K562 (cell line): ENCODE measurements at regions not wholly inside any gene's neighbourhood (a gene's known extent, or its start where the extent isn't known, plus 50 kb on each side); places are given as distances from the start of the nearest gene placed in this dataset.

Experiments used
- CBFA2T3 ChIP-seq: fragments of 450-650 bp; IDR thresholded peaks from 2 replicates; pipeline ENCODE4 v1.6.1; 2017
- CEBPB ChIP-seq: fragments of 450-650 bp; IDR thresholded peaks from 2 replicates; pipeline ENCODE4 v1.6.1; 2016; ENCODE audit warnings: missing genetic modification characterization, missing compliant biosample characterization
- DMBX1 ChIP-seq: fragments of 250-450 bp; sonication (Bioruptor Pico); IDR thresholded peaks from 2 replicates; pipeline ENCODE4 v1.8.0; 2022; ENCODE audit warnings: inconsistent platforms, mild to moderate bottlenecking, moderate library complexity, borderline replicate concordance
- ELF1 ChIP-seq: fragments of 200-800 bp; sonication (Bioruptor generic); IDR thresholded peaks from 2 replicates; pipeline ENCODE4 v1.6.1; 2016; ENCODE audit warnings: missing genetic modification characterization, missing compliant biosample characterization
- ETV1 ChIP-seq: fragments of 450-650 bp; conservative IDR thresholded peaks from 2 replicates; pipeline ENCODE4 v1.6.1; 2016; ENCODE audit warnings: missing genetic modification characterization, control low read depth, low read depth, missing compliant biosample characterization
- HINFP ChIP-seq: fragments of 450-650 bp; conservative IDR thresholded peaks from 2 replicates; pipeline ENCODE4 v1.6.1; 2016; ENCODE audit warnings: missing genetic modification characterization, low read depth, mild to moderate bottlenecking, control low read depth, missing compliant biosample characterization
- HNRNPUL1 ChIP-seq: fragments of 200-400 bp; formaldehyde crosslinking; IDR thresholded peaks from 2 replicates; pipeline ENCODE4 v1.6.1; 2017; ENCODE audit warnings: low read length
- MAFK ChIP-seq: IDR thresholded peaks from 2 replicates; pipeline ENCODE4 v1.6.1; 2011; ENCODE audit warnings: low read length, improper control_type of control experiment
- NR2C1 ChIP-seq, 2 experiments: fragments of 450-650 bp; IDR thresholded peaks; 2 replicates each; pipeline ENCODE4 v1.6.1; 2017; ENCODE audit warnings: mild to moderate bottlenecking in 2 of 2, antibody characterized with exemption in 1 of 2, inconsistent platforms in 1 of 2, missing compliant biosample characterization in 1 of 2, missing genetic modification characterization in 1 of 2
- NR2C2 ChIP-seq, 2 experiments: fragments of 200-800 bp in 1 of 2; sonication (Bioruptor generic) in 1 of 2; sonication (generic) in 1 of 2; formaldehyde crosslinking in 1 of 2; IDR thresholded peaks; 2 replicates each; pipeline versions ENCODE4 v1.6.1 to v1.8.0; 2016 to 2022; ENCODE audit warnings: mild to moderate bottlenecking in 1 of 2, missing compliant biosample characterization in 1 of 2, missing genetic modification characterization in 1 of 2, missing genetic modification reagents in 1 of 2
- POLR3G ChIP-seq: IDR thresholded peaks from 2 replicates; pipeline ENCODE4 v1.6.1; 2011; ENCODE audit not compliant: insufficient read length, insufficient replicate concordance; ENCODE audit errors: extremely low read depth
- ZNF24 ChIP-seq: fragments of 450-650 bp; IDR thresholded peaks from 2 replicates; pipeline ENCODE4 v1.6.1; 2016
- ZNF668 ChIP-seq: fragments of 250-450 bp; sonication (Bioruptor Pico); IDR thresholded peaks from 2 replicates; pipeline ENCODE4 v1.8.0; 2022; ENCODE audit warnings: mild to moderate bottlenecking, inconsistent platforms
- TF ChIP-seq, protein P1 (sequence below): fragments of 450-650 bp; IDR thresholded peaks from 2 replicates; pipeline ENCODE4 v1.6.1; 2016; ENCODE audit warnings: mild to moderate bottlenecking, moderate library complexity

DNA sequence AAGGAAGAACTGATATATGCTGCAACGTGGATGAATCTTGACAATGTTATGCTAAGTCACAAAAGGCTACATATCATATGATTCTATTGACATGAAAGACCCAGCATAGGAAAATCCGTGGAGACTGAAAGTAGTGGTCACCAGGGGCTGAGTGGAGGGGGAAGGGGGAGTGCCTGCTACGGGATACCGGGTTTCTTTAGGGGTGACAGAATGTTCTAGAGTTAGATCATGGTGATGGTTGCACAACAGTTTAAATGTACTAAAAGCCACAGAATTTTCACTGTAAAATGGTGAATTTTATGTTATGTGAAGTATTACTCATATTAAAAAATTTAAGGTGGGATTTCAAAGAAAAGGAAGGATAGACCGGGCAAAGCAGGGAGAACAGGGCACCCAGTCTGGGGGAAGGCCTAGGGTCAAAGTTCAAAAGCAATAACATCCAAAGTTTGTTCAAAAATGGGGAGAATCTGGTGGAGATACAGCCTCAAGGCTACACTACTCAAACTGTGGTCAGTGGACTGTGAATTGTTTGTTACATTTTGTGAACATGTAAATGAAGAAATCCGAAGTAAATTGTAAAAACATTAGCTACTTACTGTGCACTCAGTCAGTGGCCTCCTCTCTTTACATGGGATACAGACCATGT is 74.2 kb upstream of the FNDC3B start (continued):
- TF ChIP-seq, protein P1, sequence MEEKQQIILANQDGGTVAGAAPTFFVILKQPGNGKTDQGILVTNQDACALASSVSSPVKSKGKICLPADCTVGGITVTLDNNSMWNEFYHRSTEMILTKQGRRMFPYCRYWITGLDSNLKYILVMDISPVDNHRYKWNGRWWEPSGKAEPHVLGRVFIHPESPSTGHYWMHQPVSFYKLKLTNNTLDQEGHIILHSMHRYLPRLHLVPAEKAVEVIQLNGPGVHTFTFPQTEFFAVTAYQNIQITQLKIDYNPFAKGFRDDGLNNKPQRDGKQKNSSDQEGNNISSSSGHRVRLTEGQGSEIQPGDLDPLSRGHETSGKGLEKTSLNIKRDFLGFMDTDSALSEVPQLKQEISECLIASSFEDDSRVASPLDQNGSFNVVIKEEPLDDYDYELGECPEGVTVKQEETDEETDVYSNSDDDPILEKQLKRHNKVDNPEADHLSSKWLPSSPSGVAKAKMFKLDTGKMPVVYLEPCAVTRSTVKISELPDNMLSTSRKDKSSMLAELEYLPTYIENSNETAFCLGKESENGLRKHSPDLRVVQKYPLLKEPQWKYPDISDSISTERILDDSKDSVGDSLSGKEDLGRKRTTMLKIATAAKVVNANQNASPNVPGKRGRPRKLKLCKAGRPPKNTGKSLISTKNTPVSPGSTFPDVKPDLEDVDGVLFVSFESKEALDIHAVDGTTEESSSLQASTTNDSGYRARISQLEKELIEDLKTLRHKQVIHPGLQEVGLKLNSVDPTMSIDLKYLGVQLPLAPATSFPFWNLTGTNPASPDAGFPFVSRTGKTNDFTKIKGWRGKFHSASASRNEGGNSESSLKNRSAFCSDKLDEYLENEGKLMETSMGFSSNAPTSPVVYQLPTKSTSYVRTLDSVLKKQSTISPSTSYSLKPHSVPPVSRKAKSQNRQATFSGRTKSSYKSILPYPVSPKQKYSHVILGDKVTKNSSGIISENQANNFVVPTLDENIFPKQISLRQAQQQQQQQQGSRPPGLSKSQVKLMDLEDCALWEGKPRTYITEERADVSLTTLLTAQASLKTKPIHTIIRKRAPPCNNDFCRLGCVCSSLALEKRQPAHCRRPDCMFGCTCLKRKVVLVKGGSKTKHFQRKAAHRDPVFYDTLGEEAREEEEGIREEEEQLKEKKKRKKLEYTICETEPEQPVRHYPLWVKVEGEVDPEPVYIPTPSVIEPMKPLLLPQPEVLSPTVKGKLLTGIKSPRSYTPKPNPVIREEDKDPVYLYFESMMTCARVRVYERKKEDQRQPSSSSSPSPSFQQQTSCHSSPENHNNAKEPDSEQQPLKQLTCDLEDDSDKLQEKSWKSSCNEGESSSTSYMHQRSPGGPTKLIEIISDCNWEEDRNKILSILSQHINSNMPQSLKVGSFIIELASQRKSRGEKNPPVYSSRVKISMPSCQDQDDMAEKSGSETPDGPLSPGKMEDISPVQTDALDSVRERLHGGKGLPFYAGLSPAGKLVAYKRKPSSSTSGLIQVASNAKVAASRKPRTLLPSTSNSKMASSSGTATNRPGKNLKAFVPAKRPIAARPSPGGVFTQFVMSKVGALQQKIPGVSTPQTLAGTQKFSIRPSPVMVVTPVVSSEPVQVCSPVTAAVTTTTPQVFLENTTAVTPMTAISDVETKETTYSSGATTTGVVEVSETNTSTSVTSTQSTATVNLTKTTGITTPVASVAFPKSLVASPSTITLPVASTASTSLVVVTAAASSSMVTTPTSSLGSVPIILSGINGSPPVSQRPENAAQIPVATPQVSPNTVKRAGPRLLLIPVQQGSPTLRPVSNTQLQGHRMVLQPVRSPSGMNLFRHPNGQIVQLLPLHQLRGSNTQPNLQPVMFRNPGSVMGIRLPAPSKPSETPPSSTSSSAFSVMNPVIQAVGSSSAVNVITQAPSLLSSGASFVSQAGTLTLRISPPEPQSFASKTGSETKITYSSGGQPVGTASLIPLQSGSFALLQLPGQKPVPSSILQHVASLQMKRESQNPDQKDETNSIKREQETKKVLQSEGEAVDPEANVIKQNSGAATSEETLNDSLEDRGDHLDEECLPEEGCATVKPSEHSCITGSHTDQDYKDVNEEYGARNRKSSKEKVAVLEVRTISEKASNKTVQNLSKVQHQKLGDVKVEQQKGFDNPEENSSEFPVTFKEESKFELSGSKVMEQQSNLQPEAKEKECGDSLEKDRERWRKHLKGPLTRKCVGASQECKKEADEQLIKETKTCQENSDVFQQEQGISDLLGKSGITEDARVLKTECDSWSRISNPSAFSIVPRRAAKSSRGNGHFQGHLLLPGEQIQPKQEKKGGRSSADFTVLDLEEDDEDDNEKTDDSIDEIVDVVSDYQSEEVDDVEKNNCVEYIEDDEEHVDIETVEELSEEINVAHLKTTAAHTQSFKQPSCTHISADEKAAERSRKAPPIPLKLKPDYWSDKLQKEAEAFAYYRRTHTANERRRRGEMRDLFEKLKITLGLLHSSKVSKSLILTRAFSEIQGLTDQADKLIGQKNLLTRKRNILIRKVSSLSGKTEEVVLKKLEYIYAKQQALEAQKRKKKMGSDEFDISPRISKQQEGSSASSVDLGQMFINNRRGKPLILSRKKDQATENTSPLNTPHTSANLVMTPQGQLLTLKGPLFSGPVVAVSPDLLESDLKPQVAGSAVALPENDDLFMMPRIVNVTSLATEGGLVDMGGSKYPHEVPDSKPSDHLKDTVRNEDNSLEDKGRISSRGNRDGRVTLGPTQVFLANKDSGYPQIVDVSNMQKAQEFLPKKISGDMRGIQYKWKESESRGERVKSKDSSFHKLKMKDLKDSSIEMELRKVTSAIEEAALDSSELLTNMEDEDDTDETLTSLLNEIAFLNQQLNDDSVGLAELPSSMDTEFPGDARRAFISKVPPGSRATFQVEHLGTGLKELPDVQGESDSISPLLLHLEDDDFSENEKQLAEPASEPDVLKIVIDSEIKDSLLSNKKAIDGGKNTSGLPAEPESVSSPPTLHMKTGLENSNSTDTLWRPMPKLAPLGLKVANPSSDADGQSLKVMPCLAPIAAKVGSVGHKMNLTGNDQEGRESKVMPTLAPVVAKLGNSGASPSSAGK: no peak
- no peak for TF ChIP-seq ELF1 (tag)
- peak; percentile 57; the same call in 1 of the 2 replicates for TF ChIP-seq DMBX1 (CRISPR knock-in tag)
- no peak for TF ChIP-seq MAFK
- TF ChIP-seq NR2C1 (IDR thresholded peaks at IDR 0.05): peak; percentile 56; the same call in 1 of the 2 replicates
- 0 out of 2 replicates have a peak, but pooled peaks have one; percentile 48 for TF ChIP-seq NR2C1 (tag; IDR thresholded peaks at IDR 0.05)
- TF ChIP-seq POLR3G: no peak
- TF ChIP-seq NR2C2 (CRISPR knock-in tag; IDR thresholded peaks at IDR 0.05): no peak
- peak; percentile 28; the same call in 1 of the 2 replicates for TF ChIP-seq NR2C2 (tag; IDR thresholded peaks at IDR 0.05)
- 0 out of 2 replicates have a peak, but pooled peaks have one; percentile 27 for TF ChIP-seq HINFP (tag)
- TF ChIP-seq ZNF24: peak; percentile 26; the same call in 1 of the 2 replicates
- peak; percentile 19; the same call in 1 of the 2 replicates for TF ChIP-seq ZNF668 (CRISPR knock-in tag)
- no peak for TF ChIP-seq HNRNPUL1
- TF ChIP-seq CBFA2T3: no peak
- TF ChIP-seq CEBPB (tag): peak; percentile 38
- no peak for TF ChIP-seq ETV1
